ENCODE measurements at regions not wholly inside any gene's neighbourhood (a gene's known extent, or its start where the extent isn't known, plus 50 kb on each side); places are given as distances from the start of the nearest gene placed in this dataset.

DNA sequence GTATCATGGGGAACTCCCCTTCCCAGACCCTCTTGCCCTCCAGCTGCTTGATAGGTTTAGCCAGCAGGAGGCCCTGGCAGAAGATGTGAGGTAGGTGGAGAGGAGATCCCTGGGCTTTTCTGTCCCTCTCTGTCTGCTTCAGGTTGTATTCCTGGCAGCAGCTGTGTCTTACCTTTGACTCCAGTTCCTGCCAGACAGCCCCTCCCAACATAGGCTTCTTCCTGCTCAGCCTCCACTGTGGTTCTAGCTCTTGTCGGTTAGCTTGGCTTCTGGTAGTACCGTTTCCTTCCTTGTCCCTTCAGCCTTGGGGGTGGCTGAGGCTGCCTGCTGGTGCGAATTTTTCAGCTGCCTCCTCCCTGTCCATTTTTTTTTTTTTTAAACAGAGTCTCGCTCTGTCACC, 215.7 kb upstream of the CRY1 start:
- Histone ChIP-seq H3K27me3 (ENCODE audit: insufficient read depth, low read depth, severe bottlenecking) (no peaks in the 10 kb centered on the region), H3K27ac (no peak overlapping the region), H3K36me3 (no peaks in the 10 kb centered on the region), H3K9me3 (ENCODE audit: severe bottlenecking) (no peaks in the 10 kb centered on the region), H3K4me3 (ENCODE audit: low read depth, low read length) (no peak overlapping the region)
- no peak for DNase-seq
- TF ChIP-seq, protein P1, sequence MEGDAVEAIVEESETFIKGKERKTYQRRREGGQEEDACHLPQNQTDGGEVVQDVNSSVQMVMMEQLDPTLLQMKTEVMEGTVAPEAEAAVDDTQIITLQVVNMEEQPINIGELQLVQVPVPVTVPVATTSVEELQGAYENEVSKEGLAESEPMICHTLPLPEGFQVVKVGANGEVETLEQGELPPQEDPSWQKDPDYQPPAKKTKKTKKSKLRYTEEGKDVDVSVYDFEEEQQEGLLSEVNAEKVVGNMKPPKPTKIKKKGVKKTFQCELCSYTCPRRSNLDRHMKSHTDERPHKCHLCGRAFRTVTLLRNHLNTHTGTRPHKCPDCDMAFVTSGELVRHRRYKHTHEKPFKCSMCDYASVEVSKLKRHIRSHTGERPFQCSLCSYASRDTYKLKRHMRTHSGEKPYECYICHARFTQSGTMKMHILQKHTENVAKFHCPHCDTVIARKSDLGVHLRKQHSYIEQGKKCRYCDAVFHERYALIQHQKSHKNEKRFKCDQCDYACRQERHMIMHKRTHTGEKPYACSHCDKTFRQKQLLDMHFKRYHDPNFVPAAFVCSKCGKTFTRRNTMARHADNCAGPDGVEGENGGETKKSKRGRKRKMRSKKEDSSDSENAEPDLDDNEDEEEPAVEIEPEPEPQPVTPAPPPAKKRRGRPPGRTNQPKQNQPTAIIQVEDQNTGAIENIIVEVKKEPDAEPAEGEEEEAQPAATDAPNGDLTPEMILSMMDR (IDR thresholded peaks at IDR 0.05; ENCODE audit: low read depth, low read length): no peak

DNA sequence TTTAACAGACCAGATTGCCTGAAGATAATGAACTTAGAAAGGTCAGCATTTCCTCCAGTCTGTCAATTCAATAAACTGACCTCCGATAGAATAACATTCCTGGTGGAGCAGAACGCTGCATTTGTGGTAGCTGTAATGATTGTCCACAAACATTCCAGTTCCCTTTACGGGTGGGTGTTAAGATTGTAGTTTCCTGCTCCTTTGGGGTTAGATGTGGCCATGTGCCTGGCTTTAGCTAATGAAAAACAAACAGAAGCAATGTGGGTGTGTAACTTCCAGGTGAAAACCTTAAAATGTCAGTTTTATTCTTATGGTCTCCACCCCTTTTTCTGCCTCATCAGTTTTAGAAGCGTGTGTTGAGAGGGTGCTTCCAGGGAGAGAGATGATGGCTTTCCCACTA, 217.3 kb upstream of the CRY1 start:
- Histone ChIP-seq H3K4me3 (ENCODE audit: low read depth, low read length) (no peak overlapping the region), H3K36me3 (no peaks in the 10 kb centered on the region), H3K9me3 (ENCODE audit: severe bottlenecking) (no peaks in the 10 kb centered on the region), H3K27me3 (ENCODE audit: insufficient read depth, low read depth, severe bottlenecking) (no peaks in the 10 kb centered on the region), H3K27ac (no peak overlapping the region)
- no peak for DNase-seq
- TF ChIP-seq, protein P1 (IDR thresholded peaks at IDR 0.05; ENCODE audit: low read depth, low read length): no peak

DNA sequence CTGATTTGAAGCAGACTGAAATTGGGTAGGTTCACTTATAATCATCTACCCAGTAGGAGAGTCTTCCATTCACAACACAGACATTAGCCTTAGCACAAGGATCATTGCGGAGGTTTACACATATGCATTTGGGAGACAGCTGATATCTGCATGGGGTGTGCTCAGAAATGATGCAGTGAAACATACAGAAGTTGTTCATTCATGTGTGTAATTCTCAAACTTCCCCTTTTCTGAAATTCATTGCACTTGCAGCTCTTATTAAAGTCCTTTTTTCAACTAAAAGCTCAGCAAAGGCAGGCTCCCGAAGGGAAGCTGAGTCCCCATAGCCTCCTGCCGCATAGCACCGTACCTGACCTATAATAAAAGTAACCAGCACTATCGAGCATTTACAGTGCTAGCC, 218.3 kb upstream of the CRY1 start:
- no peak overlapping the region for H3K27ac ChIP-seq
- no peak overlapping the region for H3K4me3 ChIP-seq (ENCODE audit: low read depth, low read length)
- H3K27me3 ChIP-seq (ENCODE audit: insufficient read depth, low read depth, severe bottlenecking): no peaks in the 10 kb centered on the region

DNA sequence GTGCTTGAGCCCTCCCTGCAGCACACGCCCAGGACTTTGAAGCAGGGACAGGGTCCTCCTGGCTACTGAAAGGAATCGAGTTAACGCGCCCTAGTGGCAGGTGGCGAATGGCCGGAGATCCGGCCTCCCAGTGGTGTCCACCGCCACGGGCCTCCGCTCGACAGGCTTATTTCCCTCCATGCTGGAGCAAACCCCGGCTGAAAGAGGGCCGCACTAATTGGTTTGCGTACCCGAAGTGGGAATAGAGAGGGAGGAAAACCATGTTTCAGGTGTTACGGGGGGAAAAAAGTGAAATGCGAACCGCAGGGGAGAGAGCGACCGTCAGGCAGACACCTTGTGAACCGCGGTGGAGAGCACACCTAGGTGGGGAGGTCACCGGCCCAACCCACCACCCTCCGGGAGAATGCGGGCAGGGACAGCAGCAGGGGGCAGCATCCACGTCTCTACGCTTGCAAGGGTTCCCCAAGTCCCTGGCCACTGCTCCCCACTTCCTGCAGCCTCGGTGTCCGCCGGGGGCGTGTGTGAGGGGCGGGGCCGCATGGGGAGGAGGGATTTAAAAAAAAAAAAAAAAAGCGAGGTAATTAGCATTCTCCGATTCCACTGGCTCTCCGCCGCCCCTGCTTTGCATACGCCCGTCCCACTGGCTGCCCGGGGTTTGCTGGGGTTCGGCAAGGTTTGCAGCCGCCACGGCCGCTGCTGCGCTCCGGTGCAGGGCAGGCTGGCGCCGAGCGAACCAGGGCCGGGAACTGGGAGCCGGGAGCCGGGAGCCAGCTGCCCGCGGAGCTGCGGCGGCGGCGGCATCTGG, 224.6 kb upstream of the CRY1 start:
- peak; percentile 94 for DNase-seq
- TF ChIP-seq, protein P1 (IDR thresholded peaks at IDR 0.05; ENCODE audit: low read depth, low read length): peak; percentile 74
- Histone ChIP-seq H3K9me3 (ENCODE audit: severe bottlenecking) (no peaks in the 10 kb centered on the region), H3K36me3 (no peaks in the 10 kb centered on the region), H3K27me3 (ENCODE audit: insufficient read depth, low read depth, severe bottlenecking) (peaks cover 37% of the 10 kb centered on the region), H3K4me3 (ENCODE audit: low read depth, low read length) (peak overlapping the region; percentile 82), H3K27ac (peak overlapping the region; percentile 9; the same call in 1 of the 2 replicates)

More for the DNA sequence above, 218.3 kb upstream of the CRY1 start:
- Histone ChIP-seq H3K36me3 (no peaks in the 10 kb centered on the region), H3K9me3 (ENCODE audit: severe bottlenecking) (no peaks in the 10 kb centered on the region)
- TF ChIP-seq, protein P1 (IDR thresholded peaks at IDR 0.05; ENCODE audit: low read depth, low read length): no peak
- DNase-seq: no peak

DNA sequence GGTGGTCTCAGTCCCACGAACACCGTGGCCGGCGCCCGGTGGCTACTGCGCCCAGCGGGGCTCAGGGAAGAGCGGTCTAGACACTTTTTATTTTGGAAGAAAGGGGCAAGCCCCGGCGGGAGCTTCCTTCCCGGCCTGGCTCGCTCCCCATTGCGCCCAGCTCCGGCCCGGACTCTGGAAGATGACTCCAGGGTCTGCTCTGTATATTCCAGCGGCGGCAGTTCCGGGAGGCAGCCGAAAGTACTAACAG, 225.1 kb upstream of the CRY1 start:
- H3K36me3 ChIP-seq: no peaks in the 10 kb centered on the region
- no peaks in the 10 kb centered on the region for H3K9me3 ChIP-seq (ENCODE audit: severe bottlenecking)
- peaks cover 42% of the 10 kb centered on the region for H3K27me3 ChIP-seq (ENCODE audit: insufficient read depth, low read depth, severe bottlenecking)
- TF ChIP-seq, protein P1 (IDR thresholded peaks at IDR 0.05; ENCODE audit: low read depth, low read length): no peak
- H3K4me3 ChIP-seq (ENCODE audit: low read depth, low read length): peak overlapping the region; percentile 82
- no peak for DNase-seq
- H3K27ac ChIP-seq: peak overlapping the region; percentile 9; the same call in 1 of the 2 replicates

All from WERI-Rb-1 (cell line).